ENCODE measurements at regions not wholly inside any gene's neighbourhood (a gene's known extent, or its start where the extent isn't known, plus 50 kb on each side); places are given as distances from the start of the nearest gene placed in this dataset.

DNA sequence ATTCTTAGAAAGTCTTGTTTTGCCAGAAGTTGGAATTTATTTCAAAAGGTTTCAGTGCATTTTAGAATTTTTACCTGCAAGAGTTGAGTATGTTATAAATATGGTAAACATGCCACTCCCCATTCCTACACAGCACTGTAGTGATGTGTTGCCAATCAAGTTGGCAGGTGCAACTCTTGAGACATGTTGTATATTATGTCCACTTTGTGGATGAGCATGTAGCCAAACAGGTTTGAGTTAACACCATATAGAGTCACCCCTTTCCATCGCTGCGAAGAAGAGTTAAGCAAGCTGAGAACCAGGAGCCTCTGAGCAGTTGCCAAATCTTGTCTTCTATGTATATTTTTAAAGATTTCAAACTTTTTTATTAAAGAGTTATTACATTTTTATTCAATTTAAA is 359.8 kb downstream of the LMO7 start:
- TF ChIP-seq EP300 (IDR thresholded peaks at IDR 0.05): no peak
- TF ChIP-seq, protein P1, sequence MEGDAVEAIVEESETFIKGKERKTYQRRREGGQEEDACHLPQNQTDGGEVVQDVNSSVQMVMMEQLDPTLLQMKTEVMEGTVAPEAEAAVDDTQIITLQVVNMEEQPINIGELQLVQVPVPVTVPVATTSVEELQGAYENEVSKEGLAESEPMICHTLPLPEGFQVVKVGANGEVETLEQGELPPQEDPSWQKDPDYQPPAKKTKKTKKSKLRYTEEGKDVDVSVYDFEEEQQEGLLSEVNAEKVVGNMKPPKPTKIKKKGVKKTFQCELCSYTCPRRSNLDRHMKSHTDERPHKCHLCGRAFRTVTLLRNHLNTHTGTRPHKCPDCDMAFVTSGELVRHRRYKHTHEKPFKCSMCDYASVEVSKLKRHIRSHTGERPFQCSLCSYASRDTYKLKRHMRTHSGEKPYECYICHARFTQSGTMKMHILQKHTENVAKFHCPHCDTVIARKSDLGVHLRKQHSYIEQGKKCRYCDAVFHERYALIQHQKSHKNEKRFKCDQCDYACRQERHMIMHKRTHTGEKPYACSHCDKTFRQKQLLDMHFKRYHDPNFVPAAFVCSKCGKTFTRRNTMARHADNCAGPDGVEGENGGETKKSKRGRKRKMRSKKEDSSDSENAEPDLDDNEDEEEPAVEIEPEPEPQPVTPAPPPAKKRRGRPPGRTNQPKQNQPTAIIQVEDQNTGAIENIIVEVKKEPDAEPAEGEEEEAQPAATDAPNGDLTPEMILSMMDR (IDR thresholded peaks at IDR 0.05): no peak
